CD4-positive, alpha-beta T cell treated with Interleukin-17A for 1 hour (primary cell): ENCODE measurements at regions not wholly inside any gene's neighbourhood (a gene's known extent, or its start where the extent isn't known, plus 50 kb on each side); places are given as distances from the start of the nearest gene placed in this dataset.

ENCODE experiments used
- DNase-seq: peaks from one replicate; pipeline ENCODE4 v3.0.0-alpha.2; 2020

DNA sequence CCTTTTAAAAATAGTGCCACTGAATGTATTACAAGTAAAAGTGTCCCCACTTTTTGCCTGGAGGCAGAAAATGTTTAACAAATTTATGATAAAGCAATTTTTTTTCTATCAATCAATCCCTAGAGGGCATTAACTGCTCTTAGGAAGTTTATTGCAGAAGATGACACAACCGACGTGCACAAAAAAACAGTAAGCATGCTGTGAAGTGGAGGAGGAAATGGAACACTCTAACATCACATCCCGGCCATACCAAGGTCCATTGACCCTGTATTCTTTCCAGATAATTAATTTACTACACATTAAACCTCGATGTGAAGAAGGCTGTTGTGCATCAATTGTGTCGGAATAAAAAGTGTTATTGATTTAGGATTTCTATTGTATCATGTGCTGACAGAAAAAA, 264.9 kb upstream of the NR5A2 start:
- no peak for DNase-seq

DNA sequence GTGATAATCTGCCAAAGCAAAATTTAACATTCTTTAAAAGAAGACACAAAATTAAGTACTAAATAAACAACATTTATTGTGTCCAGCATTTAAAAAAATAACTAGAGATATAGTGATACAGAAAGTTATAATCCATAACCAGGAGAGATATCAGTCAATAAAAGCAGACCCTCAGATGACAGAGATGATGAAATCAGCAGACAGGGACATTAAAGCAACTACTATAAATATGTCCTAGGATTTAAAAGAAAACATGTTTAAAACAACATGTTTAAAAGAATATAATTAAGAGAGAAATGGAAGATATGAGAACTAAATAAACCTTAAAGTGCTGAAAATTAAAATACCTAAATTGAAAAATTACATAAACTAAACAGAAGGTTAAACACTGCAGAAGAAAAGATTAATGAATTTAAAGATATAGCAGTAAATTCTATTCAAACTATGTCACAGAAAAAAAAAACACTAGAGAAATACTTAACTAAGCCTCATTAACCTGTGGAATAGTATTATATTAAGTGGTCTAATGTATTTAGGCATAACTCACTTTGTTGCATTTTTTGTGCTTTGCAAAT, 261.2 kb upstream of the NR5A2 start:
- no peak for DNase-seq

DNA sequence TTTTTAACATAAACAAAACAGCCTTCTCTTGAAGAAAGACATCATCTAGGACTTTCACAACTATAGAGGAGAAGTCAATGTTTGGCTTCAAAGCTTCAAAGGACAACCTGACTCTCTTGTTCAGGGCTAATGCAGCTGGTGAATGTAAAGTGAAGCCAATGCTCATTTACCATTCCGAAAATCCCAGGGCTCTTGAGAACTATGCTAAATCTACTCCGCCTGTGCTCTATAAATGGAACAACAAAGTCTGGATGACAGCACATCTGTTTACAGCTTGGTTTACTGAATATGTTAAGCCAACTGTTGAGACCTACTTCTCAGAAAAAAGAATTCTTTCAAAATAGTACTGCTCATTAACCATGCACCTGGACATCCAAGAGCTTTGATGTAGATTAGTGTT, 259.8 kb upstream of the NR5A2 start:
- no peak for DNase-seq

DNA sequence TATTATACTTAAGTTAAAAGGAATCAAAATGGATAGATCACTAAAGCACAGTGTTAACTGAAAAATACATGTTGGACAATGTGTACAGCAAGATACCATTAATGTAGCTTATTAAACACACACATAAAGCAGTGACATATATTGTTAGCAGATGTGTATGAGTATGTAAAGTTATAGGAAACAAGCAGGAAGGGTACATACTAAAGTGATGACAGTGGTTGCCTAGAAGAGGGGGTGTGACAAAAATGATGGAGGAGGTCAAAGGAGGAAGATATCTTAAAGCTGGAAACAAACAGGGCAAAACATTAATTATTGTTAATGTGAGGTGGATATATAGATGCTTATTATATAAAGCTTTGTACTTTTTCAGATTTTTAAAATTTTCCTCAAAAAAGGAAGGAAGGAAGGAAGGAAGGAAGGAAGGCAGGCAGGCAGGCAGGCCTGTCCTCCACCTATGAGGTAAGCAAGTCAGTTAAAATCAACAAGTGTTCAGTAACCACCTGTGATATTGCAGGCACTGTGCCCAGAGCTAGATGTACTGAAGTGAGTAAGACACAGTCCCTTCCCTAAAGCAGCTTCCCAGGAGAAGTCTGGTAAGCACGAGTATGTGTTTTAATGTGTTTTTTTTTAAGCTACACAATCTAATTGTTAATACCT, 252.9 kb upstream of the NR5A2 start:
- no peak for DNase-seq

DNA sequence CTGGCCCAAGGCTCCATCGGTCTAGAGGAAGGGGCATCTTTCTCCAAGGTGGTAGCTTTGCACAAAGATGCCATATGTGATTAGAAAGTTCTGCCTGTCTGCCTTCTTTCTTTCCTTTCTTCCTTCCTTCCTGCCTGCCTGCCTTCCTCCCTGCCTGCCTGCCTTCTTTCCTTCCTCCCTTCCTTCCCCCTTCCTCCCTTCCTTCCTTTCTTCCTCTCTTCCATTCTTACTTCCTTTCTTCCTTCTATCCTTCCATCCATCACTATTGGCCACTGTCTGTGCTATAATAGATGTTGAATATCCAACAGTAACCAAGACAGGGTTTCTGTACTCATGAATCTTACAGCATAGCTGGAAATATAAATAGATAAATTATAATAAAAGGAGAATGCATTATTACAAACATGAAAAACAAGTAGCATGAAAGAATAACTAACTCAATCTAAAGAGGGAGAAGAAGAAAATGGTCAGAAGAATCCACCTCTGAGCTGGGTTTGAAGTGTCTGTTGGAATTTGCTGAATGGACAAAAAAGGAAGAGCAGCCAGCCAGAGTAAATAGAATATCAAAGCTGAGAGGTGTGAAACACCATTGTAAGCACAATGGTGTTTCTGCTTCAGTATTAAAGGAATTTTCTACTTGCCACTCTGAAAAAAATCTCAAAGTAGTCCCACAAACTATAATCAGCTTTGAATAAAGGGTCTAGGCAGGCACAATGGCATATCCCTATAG, 250.6 kb upstream of the NR5A2 start:
- DNase-seq: no peak

DNA sequence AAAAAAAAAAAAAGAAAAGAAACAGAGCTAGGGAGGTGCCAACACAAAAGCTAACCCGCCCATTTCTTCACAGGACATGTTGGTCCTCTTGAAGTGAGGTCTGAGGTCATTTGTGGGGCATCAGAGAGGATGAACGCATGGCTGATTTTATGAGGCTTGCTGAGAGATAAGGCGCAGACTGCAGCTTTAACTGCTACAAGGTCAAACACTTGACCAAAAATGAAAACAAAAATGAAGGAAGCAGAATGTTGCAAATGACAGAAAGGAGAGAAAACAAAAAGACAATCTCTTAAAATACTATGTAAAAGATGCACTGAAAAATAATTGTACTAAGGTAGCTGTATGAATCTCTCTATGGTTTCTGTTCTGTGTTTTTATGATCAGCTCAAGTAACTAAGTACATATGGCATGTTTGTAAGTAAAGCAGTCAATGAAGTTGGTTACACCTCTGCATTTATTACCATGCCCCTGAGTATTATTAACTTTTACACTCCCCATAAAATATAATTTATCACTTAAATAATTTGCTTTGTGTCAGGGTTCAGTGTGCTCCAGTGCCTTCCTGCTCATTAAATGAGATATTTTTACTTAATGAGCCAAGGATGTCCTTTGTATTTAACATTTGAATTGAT, 249.1 kb upstream of the NR5A2 start:
- DNase-seq: no peak

DNA sequence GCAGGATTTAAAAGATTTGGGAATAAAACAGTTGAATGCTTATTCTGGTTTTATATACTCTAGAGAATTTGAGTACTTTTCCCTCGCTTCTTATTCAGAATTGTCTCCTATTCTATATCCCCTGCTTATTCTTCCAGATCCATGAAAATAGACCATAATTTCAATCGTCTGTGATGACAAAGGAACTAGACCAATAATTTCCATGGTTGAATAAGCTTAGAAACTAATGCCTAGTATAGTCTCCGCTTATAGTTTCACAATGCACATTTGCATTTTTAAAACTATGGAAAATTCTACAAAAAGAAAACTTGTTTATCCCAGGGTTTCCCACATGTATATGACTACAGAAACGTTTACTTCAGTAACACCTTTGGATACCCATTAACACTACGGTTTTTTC, 247.4 kb upstream of the NR5A2 start:
- no peak for DNase-seq

DNA sequence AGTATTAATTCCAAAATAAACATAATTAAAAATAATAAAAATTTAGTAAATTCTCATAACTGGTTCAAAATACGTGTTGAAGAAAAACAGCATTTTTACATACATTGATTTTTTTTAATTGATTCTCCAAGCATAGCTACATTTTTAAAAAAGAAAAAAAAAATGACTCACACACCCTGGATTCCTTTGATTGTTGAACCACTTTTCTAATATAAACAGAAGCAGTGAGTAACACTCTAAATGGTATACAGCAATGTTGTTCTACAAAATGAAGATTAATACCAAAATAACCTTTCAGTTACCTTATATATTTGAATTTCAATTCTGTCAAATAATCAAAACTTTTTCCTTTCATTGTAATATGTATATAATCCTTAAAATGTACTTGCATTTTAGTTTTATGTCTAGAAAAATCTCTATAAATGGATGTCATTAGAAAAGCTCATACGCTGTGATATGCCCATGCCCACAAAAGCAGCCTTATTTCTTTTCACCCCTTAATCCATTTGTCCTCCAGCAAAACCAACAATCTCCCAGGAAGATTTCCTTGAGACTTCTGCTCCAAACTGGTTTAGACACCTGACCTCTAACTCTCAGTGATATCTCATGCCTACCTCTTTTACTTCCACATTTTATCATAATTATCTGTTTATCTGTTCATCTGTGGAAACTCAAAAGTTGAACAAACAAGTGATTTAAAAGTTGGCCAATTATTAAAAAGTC, 246.4 kb upstream of the NR5A2 start:
- DNase-seq: no peak

DNA sequence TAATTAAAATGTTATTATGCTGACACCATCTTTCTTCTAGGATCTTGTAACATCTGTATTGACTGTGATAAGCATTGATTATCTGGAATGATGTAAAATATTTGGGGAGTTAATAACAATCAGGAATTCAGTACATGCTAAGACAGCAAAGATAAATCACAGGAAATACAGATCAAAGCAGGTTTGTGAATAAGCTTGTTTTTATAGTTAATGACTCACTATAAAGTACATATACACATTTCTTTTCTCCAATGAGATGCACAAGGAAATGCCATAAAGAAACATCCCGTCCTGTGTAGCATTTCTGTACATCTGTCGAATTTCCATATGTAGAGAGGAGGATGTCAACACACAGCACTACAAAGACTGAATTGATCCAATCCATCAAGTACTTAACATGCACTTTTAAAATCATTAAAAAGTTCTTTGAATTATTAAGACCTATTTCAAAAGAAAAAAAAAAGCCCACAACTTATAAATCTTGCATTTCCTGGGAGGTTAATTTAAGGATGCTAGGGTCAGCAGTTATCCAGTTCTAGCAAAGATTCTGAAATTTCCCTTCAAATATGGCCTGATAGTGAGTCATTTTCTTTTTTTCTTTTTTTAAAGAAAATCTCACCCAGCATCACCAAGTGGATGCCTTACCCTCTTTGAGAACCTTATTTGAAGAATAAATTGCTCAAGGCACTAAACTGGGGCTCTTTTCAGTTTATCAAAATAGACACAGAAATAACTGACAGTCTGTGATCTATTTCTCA, 243.2 kb upstream of the NR5A2 start:
- no peak for DNase-seq

DNA sequence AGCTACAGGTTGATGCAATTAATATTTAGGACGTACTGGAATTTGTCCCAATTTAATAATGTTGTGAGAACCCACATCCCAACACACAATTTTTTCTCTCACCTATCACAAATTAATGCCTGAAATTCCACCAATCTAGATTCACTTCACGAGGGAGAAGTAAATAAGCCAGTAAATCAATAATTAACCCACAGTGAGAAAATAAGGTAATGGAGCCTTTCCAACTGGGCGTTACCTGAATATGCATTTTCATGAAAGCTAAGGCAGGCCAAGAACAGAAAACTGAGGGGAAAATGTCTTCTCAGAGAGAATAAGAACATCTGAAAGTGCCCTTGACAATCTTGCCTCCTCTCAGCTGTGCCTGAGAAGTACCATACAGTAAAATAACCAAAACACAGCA, 240.8 kb upstream of the NR5A2 start:
- no peak for DNase-seq

DNA sequence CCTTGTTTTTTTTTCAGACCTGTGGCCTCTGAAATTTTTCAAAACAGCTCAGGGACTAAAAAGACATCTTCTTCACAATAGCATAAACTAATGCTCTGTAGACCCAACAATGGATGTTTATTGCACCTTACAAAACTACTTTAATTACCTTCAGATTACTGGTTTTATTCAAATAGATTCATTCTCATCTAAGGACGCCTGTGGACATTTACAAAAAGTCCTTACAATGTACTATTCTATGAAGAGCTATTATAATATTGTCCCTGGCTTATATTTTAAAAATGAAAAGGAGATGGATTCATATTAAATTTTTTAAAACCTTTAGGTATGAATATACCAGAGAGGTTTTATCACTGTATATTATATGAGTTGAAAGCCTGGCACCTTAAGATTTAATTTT, 238.4 kb upstream of the NR5A2 start:
- DNase-seq: no peak

DNA sequence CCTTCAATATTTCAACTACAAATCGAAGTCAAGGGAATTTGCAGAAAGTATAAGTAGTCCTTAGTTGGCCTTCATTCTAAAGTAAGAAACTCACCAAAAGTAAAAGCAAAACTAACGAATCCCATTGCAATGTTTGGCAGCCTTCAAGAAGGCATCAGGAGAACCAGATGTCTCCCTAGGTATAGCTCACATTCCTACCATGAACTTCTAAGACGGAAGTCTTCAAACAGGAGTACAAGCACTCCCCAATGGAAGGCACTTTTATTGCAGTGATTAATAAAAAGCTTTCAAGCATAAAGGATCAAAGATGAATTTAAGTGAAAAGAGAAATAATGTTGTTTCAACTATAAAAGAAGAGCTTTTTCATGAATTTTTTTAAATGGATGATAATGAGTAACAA, 236.0 kb upstream of the NR5A2 start:
- DNase-seq: no peak

DNA sequence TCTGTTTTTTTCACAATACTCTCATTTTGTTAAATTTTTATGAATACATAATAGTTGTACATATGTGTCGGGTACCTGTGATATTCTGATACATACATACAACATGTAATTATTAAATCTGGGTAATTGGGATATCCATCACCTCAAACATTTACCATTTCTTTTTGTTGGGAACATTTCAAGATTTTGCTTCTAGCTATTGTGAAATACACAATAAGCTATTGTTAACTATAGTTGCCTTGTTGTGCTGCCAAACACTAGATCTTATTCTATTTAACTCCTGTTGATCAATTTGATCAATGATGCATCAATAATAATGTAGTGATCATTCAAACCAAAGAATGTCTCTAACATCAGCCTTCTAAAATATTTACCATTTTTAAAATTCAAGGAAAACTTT, 234.6 kb upstream of the NR5A2 start:
- DNase-seq: no peak

DNA sequence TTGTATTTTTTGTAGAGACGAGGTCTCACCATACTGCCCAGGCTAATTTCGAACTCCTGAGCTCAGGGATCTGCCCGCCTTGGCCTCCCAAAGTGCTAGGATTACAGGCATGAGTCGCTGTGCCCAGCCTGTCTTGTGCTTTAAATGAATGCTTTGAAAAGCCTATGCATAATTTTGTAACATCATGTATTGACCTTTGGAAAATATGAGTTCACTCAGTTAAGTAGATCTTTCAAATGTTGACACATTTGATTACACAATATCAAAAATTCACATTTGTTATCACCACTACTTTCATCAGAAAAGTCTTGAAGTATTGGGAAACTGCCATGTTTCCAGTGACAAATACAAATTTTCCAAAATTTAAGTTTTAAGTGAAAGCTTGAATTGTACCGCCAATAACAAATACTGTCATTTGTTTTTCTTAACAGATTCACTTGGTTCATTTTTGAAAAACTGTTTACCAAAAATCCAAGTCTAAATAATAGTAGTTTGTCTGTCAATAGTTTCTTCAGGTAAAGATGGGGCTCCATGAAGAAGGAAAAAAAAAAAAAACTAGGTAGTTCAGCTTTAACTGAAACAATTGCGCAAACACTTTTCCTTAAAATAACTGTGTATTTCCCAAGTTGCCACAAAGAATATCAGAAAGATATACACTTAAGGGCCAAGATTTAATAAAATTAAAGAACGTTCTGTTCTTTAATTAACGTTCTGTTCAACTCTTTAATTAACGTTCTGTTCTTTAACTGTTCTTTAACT, 233.2 kb upstream of the NR5A2 start:
- DNase-seq: no peak

DNA sequence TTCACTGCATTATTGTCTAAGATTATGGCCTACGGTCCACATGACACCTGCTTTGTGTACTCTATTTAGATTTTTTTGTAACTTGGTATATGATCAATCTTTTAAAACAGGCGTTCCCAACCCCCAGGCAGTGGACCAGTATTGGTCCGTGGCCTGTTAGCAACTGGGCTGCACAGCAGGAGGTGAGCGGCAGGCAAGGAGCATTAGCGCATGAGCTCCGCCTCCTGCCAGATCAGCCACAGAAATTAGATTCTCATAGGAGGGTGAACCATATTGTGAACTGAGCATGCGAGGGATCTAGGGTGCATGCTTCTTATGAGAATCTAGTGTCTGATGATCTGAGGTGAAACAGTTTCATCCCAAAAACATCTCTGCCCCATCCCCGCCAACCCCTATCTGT, 228.4 kb upstream of the NR5A2 start:
- DNase-seq: no peak

DNA sequence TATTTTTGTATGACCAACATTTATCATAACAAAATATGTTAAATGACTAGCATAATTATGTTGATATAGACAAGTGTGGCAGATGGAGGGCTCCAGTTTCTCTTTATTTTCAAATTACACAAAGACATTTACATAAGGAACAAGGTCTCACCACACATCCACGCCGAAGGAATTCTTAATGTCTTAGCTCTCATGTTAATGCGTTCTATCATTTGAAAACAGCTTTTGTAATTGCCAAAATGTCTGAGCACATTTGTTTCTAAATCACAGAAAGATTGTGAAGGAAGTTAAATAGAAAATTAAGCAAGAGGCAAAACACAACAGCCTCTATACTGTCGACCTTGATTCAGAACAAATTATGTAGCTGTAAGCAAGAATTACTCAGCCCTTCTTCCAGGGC, 223.0 kb upstream of the NR5A2 start:
- DNase-seq: no peak

DNA sequence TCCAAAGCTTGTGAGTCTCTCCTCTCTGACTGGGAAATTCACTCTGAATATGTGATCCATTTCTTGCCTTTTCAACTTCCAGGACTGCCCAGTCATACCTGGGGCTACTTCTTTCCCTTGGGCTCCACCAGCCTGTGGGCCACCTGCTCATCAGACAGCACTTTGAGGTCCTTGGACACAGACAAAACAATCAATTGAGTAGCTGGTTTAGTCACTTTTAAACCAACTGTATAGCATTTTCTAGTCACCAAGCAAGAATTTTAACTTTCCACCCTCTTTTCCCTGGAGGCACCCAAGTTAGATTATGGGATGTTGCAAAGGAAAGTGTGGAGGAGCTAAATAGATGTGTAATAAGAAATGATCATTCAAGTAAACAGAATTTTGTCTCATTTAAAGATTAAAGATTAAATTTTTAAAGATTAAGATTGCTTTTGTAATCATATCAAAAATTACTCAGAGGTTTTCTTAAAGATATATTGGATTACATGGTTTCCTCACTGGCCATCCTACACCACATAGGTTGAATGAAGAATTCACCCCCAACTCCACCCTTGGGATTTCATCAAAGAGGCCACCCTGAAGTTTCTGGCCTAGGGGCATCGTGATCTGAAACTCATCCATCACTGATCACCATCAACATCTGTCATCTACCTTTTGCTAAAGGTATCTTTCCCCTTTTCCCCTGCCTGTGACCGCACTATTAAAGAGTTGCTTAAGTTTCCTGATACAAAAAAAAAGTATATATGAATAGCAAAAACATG, 219.2 kb upstream of the NR5A2 start:
- no peak for DNase-seq

DNA sequence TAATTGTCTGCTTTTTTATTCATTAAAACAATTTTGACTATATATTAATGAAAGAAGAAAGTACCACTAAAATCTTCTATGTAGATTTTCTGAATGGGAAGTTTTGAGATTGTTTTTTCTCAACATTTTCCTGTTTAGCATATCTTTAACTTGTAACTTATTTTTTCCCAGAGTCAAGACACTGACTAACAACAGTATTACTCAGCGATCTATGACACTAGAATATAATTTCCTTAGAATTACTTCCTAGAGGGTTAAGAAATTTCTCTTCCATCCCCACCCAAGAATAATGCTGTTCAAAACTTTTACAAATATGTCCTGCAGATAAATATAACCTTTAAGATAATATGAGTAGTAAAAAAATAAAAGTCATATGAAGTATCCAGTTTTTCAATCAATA, 218.2 kb upstream of the NR5A2 start:
- no peak for DNase-seq

DNA sequence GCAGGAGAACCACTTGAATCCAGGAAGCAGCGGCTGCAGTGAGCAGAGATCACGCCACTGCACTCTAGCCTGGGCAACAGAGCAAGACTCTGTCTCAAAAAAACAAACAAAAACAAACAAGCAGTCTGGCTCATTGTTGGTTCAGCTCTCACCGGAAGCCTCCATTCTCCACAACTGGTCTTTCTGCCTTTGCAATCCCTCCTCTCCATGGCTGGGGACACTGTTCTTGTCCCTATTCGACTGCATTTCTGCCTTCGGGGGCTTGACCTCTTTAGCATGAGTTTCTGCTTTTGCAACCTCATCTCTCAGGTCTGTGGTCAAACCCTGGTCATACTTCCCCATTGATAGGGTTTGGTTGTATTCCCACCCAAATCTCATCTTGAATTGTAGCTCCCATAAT, 216.3 kb upstream of the NR5A2 start:
- DNase-seq: no peak

DNA sequence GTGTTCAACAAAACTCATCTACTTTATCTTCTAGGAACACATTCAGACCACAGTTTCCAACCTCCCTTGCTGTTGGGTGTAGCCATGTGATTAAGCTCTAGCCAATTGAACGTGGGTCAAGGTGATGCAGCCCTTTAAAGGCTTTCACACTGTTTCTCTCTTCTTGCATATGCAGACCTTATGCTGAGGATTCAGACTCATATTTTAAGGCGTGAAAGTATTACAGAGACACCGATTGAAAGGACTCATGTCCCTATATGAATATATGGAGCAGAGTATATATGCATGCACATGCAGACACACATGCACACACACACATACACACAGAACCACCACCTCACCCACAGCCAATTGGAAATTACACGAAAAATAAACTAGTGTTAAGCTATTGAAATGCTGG, 214.3 kb upstream of the NR5A2 start:
- no peak for DNase-seq

DNA sequence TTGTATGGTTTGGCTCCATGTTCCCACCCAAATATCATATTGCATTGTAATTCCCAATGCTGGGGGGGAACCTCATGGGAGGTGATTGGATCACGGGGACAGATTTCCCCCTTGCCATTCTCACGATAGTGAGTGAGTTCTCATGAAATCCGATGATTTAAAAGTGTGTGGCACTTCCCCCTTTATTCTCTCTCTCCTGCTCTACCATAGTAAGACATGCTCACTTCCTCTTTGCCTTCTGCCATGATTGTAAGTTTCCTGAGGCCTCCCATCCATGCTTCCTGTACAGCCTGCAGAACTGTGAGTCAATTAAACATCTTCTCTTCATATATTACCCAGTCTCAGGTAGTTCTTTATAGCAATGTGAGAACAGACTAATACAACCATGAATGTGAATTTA, 211.6 kb upstream of the NR5A2 start:
- DNase-seq: no peak
